ENCODE measurements at regions not wholly inside any gene's neighbourhood (a gene's known extent, or its start where the extent isn't known, plus 50 kb on each side); places are given as distances from the start of the nearest gene placed in this dataset.

GRCh38 chr7:30212701-30213111, 71.7 kb upstream of the ZNRF2 start:
- Histone ChIP-seq H2AFZ (ENCODE audit: low read length, unreplicated experiment) (no peak overlapping the region), H3K4me1 (ENCODE audit: control insufficient read depth, insufficient read depth, low read length, unreplicated experiment) (no peaks in the 10 kb centered on the region), H3K79me2 (ENCODE audit: control insufficient read depth, insufficient read depth, low read length, unreplicated experiment) (no peaks in the 10 kb centered on the region), H3K36me3 (ENCODE audit: insufficient read depth, low read length) (no peaks in the 10 kb centered on the region), H3K4me3 (ENCODE audit: low read depth, low read length) (no peak overlapping the region), H3K27me3 (ENCODE audit: insufficient read depth, low read length) (peaks cover 26% of the 10 kb centered on the region), H3K27ac (ENCODE audit: low read depth, low read length) (no peak overlapping the region)

DNA sequence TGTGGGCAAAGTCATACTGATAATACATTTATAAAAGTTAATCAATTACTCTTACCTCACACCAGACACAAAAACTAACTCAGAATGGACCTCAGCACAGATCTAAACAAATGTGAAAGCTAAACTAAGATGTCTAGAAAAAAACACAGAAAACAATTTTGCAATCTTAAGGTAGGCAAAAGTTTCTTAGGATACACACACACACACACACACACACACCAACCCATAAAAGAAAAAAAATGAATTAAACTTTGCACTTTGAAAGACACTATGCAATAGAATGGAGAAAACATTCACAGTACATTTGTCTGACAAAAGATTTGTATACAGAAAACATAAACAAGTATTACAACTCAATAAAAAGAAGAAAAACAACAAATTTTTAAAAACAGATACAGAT, 70.8 kb upstream of the ZNRF2 start:
- H3K27ac ChIP-seq (ENCODE audit: low read depth, low read length), result no peak overlapping the region
- no peaks in the 10 kb centered on the region for H3K36me3 ChIP-seq (ENCODE audit: insufficient read depth, low read length)
- H3K4me3 ChIP-seq (ENCODE audit: low read depth, low read length), result no peak overlapping the region
- no peak overlapping the region for H2AFZ ChIP-seq (ENCODE audit: low read length, unreplicated experiment)
- peaks cover 26% of the 10 kb centered on the region for H3K27me3 ChIP-seq (ENCODE audit: insufficient read depth, low read length)
- H3K4me1 ChIP-seq (ENCODE audit: control insufficient read depth, insufficient read depth, low read length, unreplicated experiment), result no peaks in the 10 kb centered on the region
- H3K79me2 ChIP-seq (ENCODE audit: control insufficient read depth, insufficient read depth, low read length, unreplicated experiment), result no peaks in the 10 kb centered on the region

DNA sequence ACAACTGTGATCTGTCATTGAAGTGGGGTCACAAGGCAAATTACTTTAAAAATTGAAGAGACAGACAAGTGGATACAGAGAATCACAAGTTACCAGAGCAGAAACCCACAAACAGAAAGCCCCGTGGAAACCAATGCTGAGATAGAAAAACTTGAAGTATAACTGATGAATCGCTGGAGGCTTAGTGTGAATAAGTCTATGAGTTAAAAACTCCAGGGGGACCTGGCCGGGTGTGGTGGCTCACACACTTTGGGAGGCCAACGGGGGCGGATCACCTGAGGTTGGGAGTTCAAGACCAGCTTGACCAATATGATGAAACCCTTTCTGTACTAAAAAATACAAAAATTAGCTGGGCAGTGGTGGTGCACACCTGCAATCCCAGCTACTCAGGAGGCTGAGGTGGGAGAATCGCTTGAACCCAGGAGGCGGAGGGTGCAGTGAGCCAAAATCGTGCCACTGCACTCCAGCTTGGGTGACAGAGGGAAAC, 69.7 kb upstream of the ZNRF2 start:
- Histone ChIP-seq H3K27me3 (ENCODE audit: insufficient read depth, low read length) (peaks cover 33% of the 10 kb centered on the region), H3K27ac (ENCODE audit: low read depth, low read length) (no peak overlapping the region), H3K36me3 (ENCODE audit: insufficient read depth, low read length) (no peaks in the 10 kb centered on the region), H2AFZ (ENCODE audit: low read length, unreplicated experiment) (no peak overlapping the region), H3K4me1 (ENCODE audit: control insufficient read depth, insufficient read depth, low read length, unreplicated experiment) (no peaks in the 10 kb centered on the region), H3K79me2 (ENCODE audit: control insufficient read depth, insufficient read depth, low read length, unreplicated experiment) (no peaks in the 10 kb centered on the region), H3K4me3 (ENCODE audit: low read depth, low read length) (no peak overlapping the region)

GRCh38 chr7:30221764-30222163, 62.6 kb upstream of the ZNRF2 start:
- Histone ChIP-seq H2AFZ (ENCODE audit: low read length, unreplicated experiment) (no peak overlapping the region), H3K27ac (ENCODE audit: low read depth, low read length) (no peak overlapping the region), H3K79me2 (ENCODE audit: control insufficient read depth, insufficient read depth, low read length, unreplicated experiment) (no peaks in the 10 kb centered on the region), H3K4me1 (ENCODE audit: control insufficient read depth, insufficient read depth, low read length, unreplicated experiment) (peaks cover 19% of the 10 kb centered on the region), H3K27me3 (ENCODE audit: insufficient read depth, low read length) (peaks cover 12% of the 10 kb centered on the region; the same call in 1 of the 2 replicates), H3K36me3 (ENCODE audit: insufficient read depth, low read length) (no peaks in the 10 kb centered on the region), H3K4me3 (ENCODE audit: low read depth, low read length) (no peak overlapping the region)

GRCh38 chr7:30222515-30223215, 61.7 kb upstream of the ZNRF2 start:
- H3K27ac ChIP-seq (ENCODE audit: low read depth, low read length), result no peak overlapping the region
- H3K79me2 ChIP-seq (ENCODE audit: control insufficient read depth, insufficient read depth, low read length, unreplicated experiment), result no peaks in the 10 kb centered on the region
- no peaks in the 10 kb centered on the region for H3K36me3 ChIP-seq (ENCODE audit: insufficient read depth, low read length)

DNA sequence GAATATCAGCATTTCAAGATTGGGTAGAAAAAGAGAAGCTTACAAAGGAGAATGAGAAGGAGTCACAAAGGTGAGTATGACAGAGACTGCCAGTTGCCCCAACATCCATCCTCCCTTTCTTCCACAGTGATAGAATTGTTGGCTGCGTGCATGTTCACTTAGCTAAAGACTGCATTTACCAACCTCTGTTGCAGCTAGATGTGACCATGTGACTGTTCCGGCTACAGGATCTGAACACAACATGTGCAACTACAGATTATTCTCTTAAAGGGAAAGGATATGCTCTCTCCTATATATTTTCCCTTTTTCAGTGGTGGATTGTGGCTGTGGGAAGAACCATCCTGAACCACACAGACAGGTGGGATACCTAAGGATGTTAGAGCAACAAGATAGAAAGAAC, 60.5 kb upstream of the ZNRF2 start:
- no peak overlapping the region for H2AFZ ChIP-seq (ENCODE audit: low read length, unreplicated experiment)

More at GRCh38 chr7:30222515-30223215, 61.7 kb upstream of the ZNRF2 start:
- H3K27me3 ChIP-seq (ENCODE audit: insufficient read depth, low read length), result peaks cover 12% of the 10 kb centered on the region; the same call in 1 of the 2 replicates
- H2AFZ ChIP-seq (ENCODE audit: low read length, unreplicated experiment), result no peak overlapping the region
- H3K4me1 ChIP-seq (ENCODE audit: control insufficient read depth, insufficient read depth, low read length, unreplicated experiment), result peaks cover 19% of the 10 kb centered on the region
- H3K4me3 ChIP-seq (ENCODE audit: low read depth, low read length), result no peak overlapping the region

DNA sequence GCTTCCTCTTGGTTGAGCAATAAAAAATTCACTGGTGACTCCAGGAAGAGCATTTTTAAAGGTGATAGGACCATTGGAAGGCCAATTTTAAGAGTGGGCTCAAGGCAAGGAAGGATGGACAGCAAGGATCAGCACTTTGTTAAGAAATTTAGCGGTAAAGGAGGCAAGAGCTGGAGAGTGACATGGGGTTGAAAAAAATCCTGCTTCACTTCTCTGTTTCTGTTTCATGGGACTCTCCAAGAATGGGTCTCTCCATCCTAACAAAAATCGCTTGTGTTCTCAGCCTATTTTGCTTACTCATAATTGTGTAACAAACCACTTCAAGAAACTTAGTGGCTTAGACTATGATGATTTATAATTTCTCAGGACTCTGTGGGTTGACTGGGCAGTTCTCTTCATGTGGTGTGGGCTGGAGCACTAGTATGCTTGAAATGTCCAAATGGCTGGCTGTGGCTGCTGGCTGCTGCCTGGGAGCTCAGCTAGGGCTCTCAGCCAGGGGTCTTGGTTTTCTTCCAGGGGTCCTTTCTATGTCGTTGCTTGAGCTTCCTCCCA, 59.8 kb upstream of the ZNRF2 start:
- peaks cover 6% of the 10 kb centered on the region; the same call in 1 of the 2 replicates for H3K27me3 ChIP-seq (ENCODE audit: insufficient read depth, low read length)
- H2AFZ ChIP-seq (ENCODE audit: low read length, unreplicated experiment), result no peak overlapping the region
- peaks cover 19% of the 10 kb centered on the region for H3K4me1 ChIP-seq (ENCODE audit: control insufficient read depth, insufficient read depth, low read length, unreplicated experiment)
- no peak overlapping the region for H3K4me3 ChIP-seq (ENCODE audit: low read depth, low read length)
- H3K27ac ChIP-seq (ENCODE audit: low read depth, low read length), result 0 out of 2 replicates have a peak overlapping the region, but pooled peaks have one; percentile 2
- H3K79me2 ChIP-seq (ENCODE audit: control insufficient read depth, insufficient read depth, low read length, unreplicated experiment), result no peaks in the 10 kb centered on the region
- no peaks in the 10 kb centered on the region for H3K36me3 ChIP-seq (ENCODE audit: insufficient read depth, low read length)

More for the DNA sequence above, 60.5 kb upstream of the ZNRF2 start:
- no peak overlapping the region for H3K4me3 ChIP-seq (ENCODE audit: low read depth, low read length)
- H3K4me1 ChIP-seq (ENCODE audit: control insufficient read depth, insufficient read depth, low read length, unreplicated experiment), result peaks cover 19% of the 10 kb centered on the region
- H3K27me3 ChIP-seq (ENCODE audit: insufficient read depth, low read length), result peaks cover 11% of the 10 kb centered on the region; the same call in 1 of the 2 replicates
- H3K27ac ChIP-seq (ENCODE audit: low read depth, low read length), result no peak overlapping the region
- H3K79me2 ChIP-seq (ENCODE audit: control insufficient read depth, insufficient read depth, low read length, unreplicated experiment), result no peaks in the 10 kb centered on the region
- no peaks in the 10 kb centered on the region for H3K36me3 ChIP-seq (ENCODE audit: insufficient read depth, low read length)

DNA sequence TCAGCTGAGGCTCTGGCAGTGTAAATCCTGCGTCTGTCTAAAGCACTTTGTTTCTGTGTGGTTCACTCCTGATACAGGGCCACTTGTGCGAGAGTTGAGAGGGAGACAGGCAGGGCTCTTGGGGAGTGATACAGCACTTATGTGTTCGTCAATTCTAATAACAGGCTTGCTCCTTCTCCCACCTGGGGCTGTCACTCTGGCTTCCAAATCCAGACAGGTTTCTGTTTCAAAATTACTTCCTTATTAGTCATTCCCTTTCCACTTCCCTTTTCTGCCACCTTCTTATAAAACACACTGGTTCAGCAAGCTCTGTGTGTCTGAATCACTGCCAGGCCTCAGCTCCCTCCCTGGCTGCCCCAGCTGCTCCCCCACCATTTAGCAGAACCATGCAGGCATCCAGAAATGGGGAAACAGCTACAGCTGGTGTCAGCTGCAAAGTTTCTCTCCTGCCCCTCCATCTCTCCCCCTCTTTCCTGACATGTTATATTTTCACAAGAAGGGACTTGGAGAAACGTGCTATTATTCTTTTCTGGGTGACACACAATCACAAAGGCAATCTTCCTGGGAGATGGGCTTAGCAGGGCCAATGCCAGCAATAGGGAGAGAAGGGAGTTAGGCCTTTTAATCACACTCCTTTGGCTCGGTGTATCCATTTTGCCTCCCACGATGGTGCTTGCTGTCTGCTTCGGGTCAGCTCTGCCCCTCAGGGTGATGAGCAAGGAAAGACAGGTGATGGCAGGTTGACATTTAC, 58.4 kb upstream of the ZNRF2 start:
- H2AFZ ChIP-seq (ENCODE audit: low read length, unreplicated experiment), result peak overlapping the region; percentile 8

DNA sequence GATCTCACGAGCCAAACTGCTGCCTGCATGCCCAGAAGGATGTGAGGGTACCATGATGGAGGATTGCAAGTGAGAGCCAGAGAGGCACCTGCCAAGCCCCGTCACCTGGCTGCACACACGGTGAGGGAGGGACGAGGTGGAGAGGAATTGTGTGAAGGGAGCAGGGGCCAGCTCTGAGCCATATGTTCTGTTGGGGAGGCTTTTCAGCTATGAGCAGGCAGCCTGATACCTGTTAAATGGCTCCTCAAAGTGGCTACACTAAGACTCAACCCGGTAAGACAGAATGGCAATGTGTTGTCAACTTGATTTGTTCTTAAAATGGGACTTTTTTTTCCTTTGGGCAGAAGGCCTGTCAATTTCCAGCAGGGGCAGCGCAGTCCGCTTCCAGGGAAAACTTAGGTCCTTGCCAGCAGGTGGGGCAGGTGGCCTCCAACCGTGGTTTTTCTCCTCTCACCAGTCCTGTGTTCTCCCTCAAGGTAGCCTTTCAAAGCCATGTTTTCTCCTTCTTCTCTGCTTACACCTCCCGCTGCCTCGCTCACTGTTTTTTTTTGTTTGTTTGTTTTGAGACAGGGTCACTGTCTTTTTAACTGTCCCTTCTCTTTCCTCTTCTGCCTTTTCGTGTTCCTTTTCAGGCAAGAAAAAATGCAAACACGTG, 57.7 kb upstream of the ZNRF2 start:
- Histone ChIP-seq H3K4me1 (ENCODE audit: control insufficient read depth, insufficient read depth, low read length, unreplicated experiment) (peaks cover 19% of the 10 kb centered on the region), H2AFZ (ENCODE audit: low read length, unreplicated experiment) (no peak overlapping the region), H3K36me3 (ENCODE audit: insufficient read depth, low read length) (no peaks in the 10 kb centered on the region), H3K4me3 (ENCODE audit: low read depth, low read length) (no peak overlapping the region), H3K27me3 (ENCODE audit: insufficient read depth, low read length) (peaks cover 8% of the 10 kb centered on the region; the same call in 1 of the 2 replicates), H3K79me2 (ENCODE audit: control insufficient read depth, insufficient read depth, low read length, unreplicated experiment) (no peaks in the 10 kb centered on the region), H3K27ac (ENCODE audit: low read depth, low read length) (no peak overlapping the region)

More for the DNA sequence above, 58.4 kb upstream of the ZNRF2 start:
- no peak overlapping the region for H3K4me3 ChIP-seq (ENCODE audit: low read depth, low read length)
- peaks cover 19% of the 10 kb centered on the region for H3K4me1 ChIP-seq (ENCODE audit: control insufficient read depth, insufficient read depth, low read length, unreplicated experiment)
- H3K79me2 ChIP-seq (ENCODE audit: control insufficient read depth, insufficient read depth, low read length, unreplicated experiment), result no peaks in the 10 kb centered on the region
- no peak overlapping the region for H3K27ac ChIP-seq (ENCODE audit: low read depth, low read length)
- no peaks in the 10 kb centered on the region for H3K36me3 ChIP-seq (ENCODE audit: insufficient read depth, low read length)
- H3K27me3 ChIP-seq (ENCODE audit: insufficient read depth, low read length), result peaks cover under 1% of the 10 kb centered on the region; the same call in 1 of the 2 replicates

GRCh38 chr7:30231271-30231670, 53.1 kb upstream of the ZNRF2 start:
- Histone ChIP-seq H3K79me2 (ENCODE audit: control insufficient read depth, insufficient read depth, low read length, unreplicated experiment) (no peaks in the 10 kb centered on the region), H3K27ac (ENCODE audit: low read depth, low read length) (no peak overlapping the region), H3K4me3 (ENCODE audit: low read depth, low read length) (no peak overlapping the region), H2AFZ (ENCODE audit: low read length, unreplicated experiment) (no peak overlapping the region), H3K4me1 (ENCODE audit: control insufficient read depth, insufficient read depth, low read length, unreplicated experiment) (peaks cover 4% of the 10 kb centered on the region), H3K36me3 (ENCODE audit: insufficient read depth, low read length) (no peaks in the 10 kb centered on the region), H3K27me3 (ENCODE audit: insufficient read depth, low read length) (peaks cover 10% of the 10 kb centered on the region; the same call in 1 of the 2 replicates)
